Left renal pelvis (tissue), 4 donors: ENCODE measurements at regions not wholly inside any gene's neighbourhood (a gene's known extent, or its start where the extent isn't known, plus 50 kb on each side); places are given as distances from the start of the nearest gene placed in this dataset.
"Not testable (repeated sequence)": the region's sequence is repeated elsewhere in the genome, so short reads cannot be mapped to it uniquely, and the experiment has no call there.

Experiments
- DNase-seq, 4 donors: peaks; one replicate each; pipeline ENCODE4 v3.0.0-alpha.2; 2013; ENCODE audit warnings: low read depth in 4 of 4, low spot score in 3 of 4

GRCh38 chr13:80528733-80529132, 187.8 kb upstream of the SPRY2 start:
- no peak for DNase-seq

GRCh38 chr13:80527400-80527799, 186.5 kb upstream of the SPRY2 start:
- DNase-seq, result no peak

- no peak for DNase-seq
These were observed 183.7 kb upstream of the SPRY2 start for GRCh38 chr13:80524447-80525215.

GRCh38 chr13:80523134-80523533, 182.2 kb upstream of the SPRY2 start:
- DNase-seq, result no peak

- not testable (repeated sequence) for DNase-seq
These were observed 181.5 kb upstream of the SPRY2 start for GRCh38 chr13:80522463-80522862.

GRCh38 chr13:80516818-80517348, 176.0 kb upstream of the SPRY2 start:
- DNase-seq, result no peak

- DNase-seq, result no peak
These were observed 174.4 kb upstream of the SPRY2 start for GRCh38 chr13:80515296-80515695.

GRCh38 chr13:80513196-80513595, 172.3 kb upstream of the SPRY2 start:
- no peak for DNase-seq

GRCh38 chr13:80510686-80511085, 169.8 kb upstream of the SPRY2 start:
- no peak for DNase-seq

GRCh38 chr13:80509264-80509663, 168.3 kb upstream of the SPRY2 start:
- DNase-seq, result no peak

GRCh38 chr13:80508031-80508430, 167.1 kb upstream of the SPRY2 start:
- no peak for DNase-seq

GRCh38 chr13:80504453-80504852, 163.5 kb upstream of the SPRY2 start:
- no peak for DNase-seq

- DNase-seq, result no peak
These were observed 161.4 kb upstream of the SPRY2 start for GRCh38 chr13:80502359-80502758.

- no peak for DNase-seq
These were observed 160.6 kb upstream of the SPRY2 start for GRCh38 chr13:80501556-80501955.

GRCh38 chr13:80499536-80500290, 158.8 kb upstream of the SPRY2 start:
- no peak for DNase-seq

GRCh38 chr13:80498433-80498832, 157.5 kb upstream of the SPRY2 start:
- no peak for DNase-seq

- DNase-seq, result no peak
These were observed 157.1 kb upstream of the SPRY2 start for GRCh38 chr13:80497978-80498377.

GRCh38 chr13:80497439-80497838, 156.5 kb upstream of the SPRY2 start:
- DNase-seq, result no peak

GRCh38 chr13:80496721-80497397, 155.9 kb upstream of the SPRY2 start:
- DNase-seq, result no peak

- not testable (repeated sequence) for DNase-seq
These were observed 149.6 kb upstream of the SPRY2 start for GRCh38 chr13:80490491-80490943.

- DNase-seq, result no peak
These were observed 145.5 kb upstream of the SPRY2 start for GRCh38 chr13:80486402-80486801.
